AG04450 (cell line): ENCODE measurements at regions not wholly inside any gene's neighbourhood (a gene's known extent, or its start where the extent isn't known, plus 50 kb on each side); places are given as distances from the start of the nearest gene placed in this dataset.

ENCODE experiments used
- CTCF ChIA-PET: fragments of 300-600, 350-600 bp; formaldehyde crosslinking; extraction: SDS; loops from one replicate; lab custom pipeline; 2022; ENCODE audit warnings: antibody characterized with exemption, inconsistent platforms; lab: Charles Lee
- POLR2A ChIA-PET: fragments of 350-600 bp; formaldehyde crosslinking; extraction: SDS; loops from one replicate; lab custom pipeline; 2021; ENCODE audit warnings: antibody characterized with exemption, inconsistent platforms; lab: Yijun Ruan, JAX
- DNase-seq: peaks from one replicate; pipeline ENCODE4 v3.0.0-alpha.2; 2011; ENCODE audit warnings: low read depth, low spot score
- H3K27ac ChIP-seq: one replicate; pipeline ENCODE4 v1.5.1; 2012; ENCODE audit warnings: low read depth, low read length, control low read depth
- H3K27me3 ChIP-seq: one replicate; pipeline ENCODE4 v1.6.0; 2012; ENCODE audit warnings: low read length; ENCODE audit not compliant: control insufficient read depth, insufficient read depth
- H3K4me3 ChIP-seq: 2 replicates; pipeline ENCODE4 v1.5.1; 2011; ENCODE audit warnings: mild to moderate bottlenecking, low read depth, low read length, control low read depth
- H3K9me3 ChIP-seq: 2 replicates; pipeline ENCODE4 v1.5.1; 2012; ENCODE audit warnings: low read length; ENCODE audit not compliant: control insufficient read depth, insufficient read depth
- TF ChIP-seq, protein P1 (sequence below): IDR thresholded peaks from 2 replicates; pipeline ENCODE4 v1.5.1; 2011; ENCODE audit warnings: low read depth, low read length, control low read depth, inconsistent platforms

DNA sequence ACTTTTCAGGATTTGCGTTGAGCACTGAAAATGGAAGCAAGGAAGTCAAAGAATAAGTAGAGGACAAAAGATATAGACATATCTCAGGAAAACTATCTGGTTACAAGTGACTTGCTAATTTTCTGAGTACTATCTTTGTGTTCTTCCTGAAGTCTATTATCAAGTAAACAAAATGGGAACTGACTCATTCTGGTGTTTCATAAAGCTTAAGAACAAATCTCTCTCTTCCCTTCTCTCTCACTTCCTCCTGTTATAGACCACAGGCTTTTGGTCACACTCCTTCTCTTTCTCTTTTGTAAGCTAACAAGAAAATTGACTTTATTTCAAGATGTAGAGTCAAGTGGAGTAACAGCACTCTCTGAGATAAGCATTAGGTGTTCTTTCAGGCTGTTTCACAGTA lies 406.6 kb upstream of the SYT1 start:
- TF ChIP-seq, protein P1, sequence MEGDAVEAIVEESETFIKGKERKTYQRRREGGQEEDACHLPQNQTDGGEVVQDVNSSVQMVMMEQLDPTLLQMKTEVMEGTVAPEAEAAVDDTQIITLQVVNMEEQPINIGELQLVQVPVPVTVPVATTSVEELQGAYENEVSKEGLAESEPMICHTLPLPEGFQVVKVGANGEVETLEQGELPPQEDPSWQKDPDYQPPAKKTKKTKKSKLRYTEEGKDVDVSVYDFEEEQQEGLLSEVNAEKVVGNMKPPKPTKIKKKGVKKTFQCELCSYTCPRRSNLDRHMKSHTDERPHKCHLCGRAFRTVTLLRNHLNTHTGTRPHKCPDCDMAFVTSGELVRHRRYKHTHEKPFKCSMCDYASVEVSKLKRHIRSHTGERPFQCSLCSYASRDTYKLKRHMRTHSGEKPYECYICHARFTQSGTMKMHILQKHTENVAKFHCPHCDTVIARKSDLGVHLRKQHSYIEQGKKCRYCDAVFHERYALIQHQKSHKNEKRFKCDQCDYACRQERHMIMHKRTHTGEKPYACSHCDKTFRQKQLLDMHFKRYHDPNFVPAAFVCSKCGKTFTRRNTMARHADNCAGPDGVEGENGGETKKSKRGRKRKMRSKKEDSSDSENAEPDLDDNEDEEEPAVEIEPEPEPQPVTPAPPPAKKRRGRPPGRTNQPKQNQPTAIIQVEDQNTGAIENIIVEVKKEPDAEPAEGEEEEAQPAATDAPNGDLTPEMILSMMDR, result no peak
- POLR2A ChIA-PET, result no interaction called here
- DNase-seq, result peak; percentile 13
- Histone ChIP-seq H3K27ac (no peak overlapping the region), H3K4me3 (no peak overlapping the region), H3K27me3 (no peaks in the 10 kb centered on the region), H3K9me3 (no peaks in the 10 kb centered on the region)
- CTCF ChIA-PET, result interaction anchor here (1.1 to 1.6 kb wide), 4 partner anchors 12 to 717 kb away, joined by 3 to 6 read pairs (median 4); no protein-coding TSS in a partner anchor

DNA sequence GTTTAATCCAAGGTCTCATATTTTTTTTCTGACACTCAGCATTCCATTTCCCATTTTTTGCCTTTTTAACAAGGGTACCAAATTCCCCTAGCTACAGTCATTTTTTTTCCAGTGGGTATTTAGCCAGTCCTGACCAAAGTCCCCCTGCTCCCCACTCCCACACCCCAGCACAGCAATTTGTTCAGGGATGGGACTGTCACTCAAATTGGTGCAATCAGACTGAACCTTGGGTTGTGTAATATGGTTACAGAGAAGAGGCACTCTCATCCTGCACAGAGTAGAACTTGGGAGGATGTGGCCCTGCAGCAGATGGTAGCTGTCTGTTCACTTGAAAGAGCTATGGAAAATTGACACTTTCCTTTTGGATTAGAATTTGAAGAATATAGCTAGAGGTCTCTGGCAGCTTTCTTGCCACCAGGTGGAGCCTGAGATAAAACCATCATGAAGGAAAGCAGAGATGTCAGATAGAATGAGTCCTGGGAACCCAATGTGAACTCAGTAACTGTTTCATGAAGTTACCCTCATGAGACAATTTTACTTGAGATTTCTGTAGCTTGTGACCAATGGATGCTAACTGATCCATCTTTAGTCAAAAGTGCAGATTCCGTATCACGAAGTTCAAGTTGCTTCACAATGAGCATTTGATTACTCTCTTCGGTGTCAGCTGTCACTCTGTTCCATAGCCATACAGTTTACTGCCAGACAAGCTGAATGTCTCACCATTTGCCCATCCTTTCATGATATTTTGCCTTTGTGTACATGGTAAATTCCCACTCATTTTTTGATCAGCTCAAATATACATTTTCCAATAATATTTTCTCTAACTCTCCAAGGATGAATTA lies 394.0 kb upstream of the SYT1 start:
- ChIA-PET POLR2A (no interaction called here), CTCF (interaction anchor here (0.8 to 3.9 kb wide), 22 partner anchors 8 to 905 kb away, joined by 3 to 31 read pairs (median 4); no protein-coding TSS in a partner anchor)
- DNase-seq, result no peak
- Histone ChIP-seq H3K27ac (no peak overlapping the region), H3K27me3 (no peaks in the 10 kb centered on the region), H3K9me3 (no peaks in the 10 kb centered on the region), H3K4me3 (no peak overlapping the region)
- TF ChIP-seq, protein P1, result peak; percentile 79

DNA sequence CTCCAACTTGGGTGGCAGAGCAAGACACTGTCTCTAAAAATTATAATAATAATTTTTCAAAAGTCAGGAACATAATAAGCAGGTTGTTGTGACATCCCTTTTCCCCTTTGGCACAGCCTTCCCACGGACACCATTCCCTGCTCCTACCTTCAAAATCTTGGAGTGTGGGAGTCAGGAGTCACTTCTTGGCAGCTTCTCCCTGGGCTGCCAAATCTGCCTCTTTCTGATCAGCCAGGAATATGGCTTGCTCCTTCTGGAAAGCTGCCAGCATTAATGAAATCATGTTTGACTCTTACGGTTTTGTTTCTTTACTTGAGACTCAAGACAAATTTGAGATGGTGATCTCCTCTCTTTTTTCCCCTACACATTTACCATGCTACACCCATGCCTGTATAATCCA lies 391.4 kb upstream of the SYT1 start:
- ChIA-PET POLR2A (no interaction called here), CTCF (interaction anchor here (1.4 kb wide), 1 partner anchor 701 kb away, joined by 12 read pairs; no protein-coding TSS in a partner anchor)
- H3K27me3 ChIP-seq, result no peaks in the 10 kb centered on the region
- TF ChIP-seq, protein P1, result no peak
- H3K27ac ChIP-seq, result no peak overlapping the region
- no peak for DNase-seq
- H3K9me3 ChIP-seq, result no peaks in the 10 kb centered on the region
- no peak overlapping the region for H3K4me3 ChIP-seq

DNA sequence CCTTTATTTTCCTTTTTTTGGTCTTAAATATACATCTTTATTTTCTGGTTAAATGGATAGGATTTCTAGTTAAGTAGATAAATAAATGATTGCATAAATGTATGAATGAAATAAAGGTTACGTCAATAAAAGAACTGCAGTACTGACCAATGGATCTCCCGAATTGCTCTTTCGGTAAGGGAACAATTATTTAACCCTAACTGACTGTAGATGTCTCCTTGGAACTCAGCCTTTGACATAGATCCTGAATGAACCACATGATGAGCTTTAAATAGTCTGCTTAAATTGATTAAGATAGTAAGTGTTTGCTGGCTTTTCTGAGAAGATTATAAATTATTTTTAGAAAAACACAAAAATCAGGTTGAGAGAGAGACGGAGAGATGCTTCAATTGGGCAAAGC lies 391.0 kb upstream of the SYT1 start:
- H3K9me3 ChIP-seq, result no peaks in the 10 kb centered on the region
- DNase-seq, result no peak

More for the DNA sequence above, 391.0 kb upstream of the SYT1 start:
- ChIA-PET CTCF (interaction anchor here (1.4 kb wide), 1 partner anchor 701 kb away, joined by 12 read pairs; no protein-coding TSS in a partner anchor), POLR2A (no interaction called here)
- TF ChIP-seq, protein P1, result no peak
- Histone ChIP-seq H3K27ac (no peak overlapping the region), H3K27me3 (no peaks in the 10 kb centered on the region), H3K4me3 (no peak overlapping the region)
